ENCODE measurements at regions not wholly inside any gene's neighbourhood (a gene's known extent, or its start where the extent isn't known, plus 50 kb on each side); places are given as distances from the start of the nearest gene placed in this dataset.

GRCh38 chr16:35747658-35748455 is 2288.4 kb downstream of the TP53TG3F start:
- H3K9me3 Mint-ChIP-seq = peaks cover 53% of the 10 kb centered on the region
- no peaks in the 10 kb centered on the region for H3K4me1 Mint-ChIP-seq (ENCODE audit: low read depth)
- no peak for DNase-seq
- intact Hi-C loops (cut with micrococcal nuclease) = no loop called here
- H3K36me3 Mint-ChIP-seq = no peaks in the 10 kb centered on the region
- CTCF ChIA-PET = no interaction called here
- POLR2A ChIA-PET = no interaction called here
- H3K27me3 Mint-ChIP-seq = no peaks in the 10 kb centered on the region
- no peak overlapping the region for H3K4me3 Mint-ChIP-seq
- no peak overlapping the region for H3K27ac Mint-ChIP-seq

- no peak for DNase-seq
- intact Hi-C loops (cut with micrococcal nuclease) = no loop called here
- Mint-ChIP-seq H3K27me3 (no peaks in the 10 kb centered on the region), H3K9me3 (peaks cover 53% of the 10 kb centered on the region), H3K36me3 (no peaks in the 10 kb centered on the region), H3K27ac (no peak overlapping the region), H3K4me3 (no peak overlapping the region), H3K4me1 (ENCODE audit: low read depth) (no peaks in the 10 kb centered on the region)
- ChIA-PET CTCF (no interaction called here), POLR2A (no interaction called here)
Measured at GRCh38 chr16:35748621-35749252, 2289.3 kb downstream of the TP53TG3F start.

- H3K4me3 Mint-ChIP-seq = no peak overlapping the region
- no peak for DNase-seq
- intact Hi-C loops (cut with micrococcal nuclease) = no loop called here
- CTCF ChIA-PET = no interaction called here
- no peaks in the 10 kb centered on the region for H3K36me3 Mint-ChIP-seq
- H3K4me1 Mint-ChIP-seq (ENCODE audit: low read depth) = no peaks in the 10 kb centered on the region
- no peak overlapping the region for H3K27ac Mint-ChIP-seq
- peaks cover 45% of the 10 kb centered on the region for H3K9me3 Mint-ChIP-seq
- POLR2A ChIA-PET = no interaction called here
- no peaks in the 10 kb centered on the region for H3K27me3 Mint-ChIP-seq
Measured at GRCh38 chr16:35749253-35750141, 2290.1 kb downstream of the TP53TG3F start.

GRCh38 chr16:35750157-35750689 is 2290.8 kb downstream of the TP53TG3F start:
- Mint-ChIP-seq H3K36me3 (no peaks in the 10 kb centered on the region), H3K9me3 (peaks cover 39% of the 10 kb centered on the region), H3K4me3 (no peak overlapping the region), H3K27me3 (no peaks in the 10 kb centered on the region), H3K4me1 (ENCODE audit: low read depth) (no peaks in the 10 kb centered on the region), H3K27ac (no peak overlapping the region)
- ChIA-PET CTCF (no interaction called here), POLR2A (no interaction called here)
- intact Hi-C loops (cut with micrococcal nuclease) = no loop called here
- no peak for DNase-seq

GRCh38 chr16:35750701-35751104 is 2291.3 kb downstream of the TP53TG3F start:
- no peak overlapping the region for H3K4me3 Mint-ChIP-seq
- no peaks in the 10 kb centered on the region for H3K27me3 Mint-ChIP-seq
- peaks cover 1% of the 10 kb centered on the region for H3K36me3 Mint-ChIP-seq
- ChIA-PET CTCF (no interaction called here), POLR2A (no interaction called here)
- H3K9me3 Mint-ChIP-seq = peaks cover 40% of the 10 kb centered on the region
- intact Hi-C loops (cut with micrococcal nuclease) = no loop called here
- no peak overlapping the region for H3K27ac Mint-ChIP-seq
- no peaks in the 10 kb centered on the region for H3K4me1 Mint-ChIP-seq (ENCODE audit: low read depth)
- DNase-seq = no peak

- DNase-seq = no peak
- Mint-ChIP-seq H3K9me3 (peaks cover 40% of the 10 kb centered on the region), H3K27me3 (no peaks in the 10 kb centered on the region), H3K27ac (no peak overlapping the region), H3K36me3 (peaks cover 1% of the 10 kb centered on the region), H3K4me1 (ENCODE audit: low read depth) (no peaks in the 10 kb centered on the region), H3K4me3 (no peak overlapping the region)
- POLR2A ChIA-PET = no interaction called here
- CTCF ChIA-PET = no interaction called here
- intact Hi-C loops (cut with micrococcal nuclease) = no loop called here
Measured at GRCh38 chr16:35751191-35751941, 2292.0 kb downstream of the TP53TG3F start.

GRCh38 chr16:35752012-35752772 is 2292.8 kb downstream of the TP53TG3F start:
- CTCF ChIA-PET = no interaction called here
- Mint-ChIP-seq H3K4me3 (no peak overlapping the region), H3K27ac (no peak overlapping the region), H3K27me3 (no peaks in the 10 kb centered on the region), H3K9me3 (peaks cover 38% of the 10 kb centered on the region), H3K36me3 (peaks cover 1% of the 10 kb centered on the region), H3K4me1 (ENCODE audit: low read depth) (no peaks in the 10 kb centered on the region)
- no peak for DNase-seq
- POLR2A ChIA-PET = no interaction called here
- intact Hi-C loops (cut with micrococcal nuclease) = no loop called here

GRCh38 chr16:35752773-35753558 is 2293.6 kb downstream of the TP53TG3F start:
- Mint-ChIP-seq H3K27me3 (no peaks in the 10 kb centered on the region), H3K4me3 (no peak overlapping the region), H3K4me1 (ENCODE audit: low read depth) (no peaks in the 10 kb centered on the region), H3K9me3 (peaks cover 34% of the 10 kb centered on the region), H3K36me3 (peaks cover 1% of the 10 kb centered on the region), H3K27ac (no peak overlapping the region)
- CTCF ChIA-PET = no interaction called here
- intact Hi-C loops (cut with micrococcal nuclease) = no loop called here
- no peak for DNase-seq
- POLR2A ChIA-PET = no interaction called here

GRCh38 chr16:35753559-35754390 is 2294.4 kb downstream of the TP53TG3F start:
- no peak overlapping the region for H3K27ac Mint-ChIP-seq
- DNase-seq = no peak
- H3K4me1 Mint-ChIP-seq (ENCODE audit: low read depth) = no peaks in the 10 kb centered on the region
- peaks cover 33% of the 10 kb centered on the region for H3K9me3 Mint-ChIP-seq
- H3K36me3 Mint-ChIP-seq = peaks cover 1% of the 10 kb centered on the region
- intact Hi-C loops (cut with micrococcal nuclease) = no loop called here
- ChIA-PET POLR2A (no interaction called here), CTCF (no interaction called here)
- H3K27me3 Mint-ChIP-seq = no peaks in the 10 kb centered on the region
- no peak overlapping the region for H3K4me3 Mint-ChIP-seq

Measured in activated CD4-positive, alpha-beta memory T cell treated with anti-CD3 and anti-CD28 coated beads for 36 hours (primary cell).